ENCODE measurements at regions not wholly inside any gene's neighbourhood (a gene's known extent, or its start where the extent isn't known, plus 50 kb on each side); places are given as distances from the start of the nearest gene placed in this dataset.

DNA sequence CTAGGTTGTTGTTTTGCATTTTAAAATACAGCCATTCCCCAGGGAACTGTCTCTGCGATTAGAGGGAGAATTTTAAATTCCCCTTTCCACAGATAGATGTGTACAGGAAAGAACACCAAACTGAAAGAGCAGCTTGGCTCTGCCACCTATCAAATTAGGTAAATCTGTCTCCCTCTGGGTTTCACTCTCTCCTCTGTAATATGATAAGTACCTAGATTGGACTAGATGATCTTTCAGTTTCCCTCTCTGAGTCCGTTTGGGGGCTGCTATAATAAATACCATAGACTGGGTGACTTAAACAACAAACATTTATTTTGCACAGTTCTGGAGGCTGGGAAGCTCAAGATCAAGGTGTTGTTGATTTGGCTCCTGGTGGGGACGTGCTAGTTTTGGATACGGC, 186.0 kb downstream of the KIF20B start:
- no peak for TF ChIP-seq CTCF (IDR thresholded peaks at IDR 0.05)
- TF ChIP-seq POLR2A (IDR thresholded peaks at IDR 0.05): no peak

All from body of pancreas (tissue), 4 donors.